ENCODE measurements at regions not wholly inside any gene's neighbourhood (a gene's known extent, or its start where the extent isn't known, plus 50 kb on each side); places are given as distances from the start of the nearest gene placed in this dataset.

DNA sequence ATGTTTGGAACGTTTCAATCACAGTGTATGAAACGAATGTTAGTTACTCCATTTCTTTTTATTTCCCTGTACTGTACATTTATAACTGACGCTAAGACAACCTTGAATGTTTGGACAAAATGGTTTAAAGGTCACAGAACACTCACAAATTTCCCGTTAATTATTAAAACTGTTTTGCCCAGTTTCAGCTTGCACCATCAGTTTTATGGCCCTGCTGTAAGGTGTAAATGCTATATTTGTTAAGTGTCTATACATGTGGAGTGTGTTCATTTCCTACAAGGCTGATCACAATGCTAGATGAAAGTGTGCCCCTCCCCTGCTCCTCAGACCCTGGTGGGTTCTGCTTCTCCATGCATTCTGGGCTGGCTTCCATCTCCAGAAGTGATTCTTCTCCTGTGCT lies 57.9 kb upstream of the ETS2 start:
- TF ChIP-seq CTCF (conservative IDR thresholded peaks at IDR 0.05; ENCODE audit: low read depth, low read length) (no peak), EZH2 (IDR thresholded peaks at IDR 0.05; ENCODE audit: low read length, unreplicated experiment) (no peak)
